Panc1 (cell line): ENCODE measurements at regions not wholly inside any gene's neighbourhood (a gene's known extent, or its start where the extent isn't known, plus 50 kb on each side); places are given as distances from the start of the nearest gene placed in this dataset.

Experiments
- CTCF ChIP-seq: fragments of 450-650 bp; IDR thresholded peaks from 2 replicates; pipeline ENCODE4 v1.5.1; 2017; ENCODE audit warnings: mild to moderate bottlenecking
- POLR2AphosphoS5 ChIP-seq: IDR thresholded peaks from 2 replicates; pipeline ENCODE4 v1.6.1; 2012; ENCODE audit warnings: mild to moderate bottlenecking, low read depth, low read length, moderate library complexity

- TF ChIP-seq CTCF, result no peak
- TF ChIP-seq POLR2AphosphoS5, result no peak
These were observed 477.2 kb upstream of the CFAP20DC start for GRCh38 chr3:59526999-59527398.
